CD4-positive, alpha-beta memory T cell (primary cell): ENCODE measurements at regions not wholly inside any gene's neighbourhood (a gene's known extent, or its start where the extent isn't known, plus 50 kb on each side); places are given as distances from the start of the nearest gene placed in this dataset.
"Not testable (repeated sequence)": the region's sequence is repeated elsewhere in the genome, so short reads cannot be mapped to it uniquely, and the experiment has no call there.

Experiments used
- CTCF ChIA-PET: fragments of 350-600 bp; sonication (Branson Sonifier 250); formaldehyde crosslinking; loops from one replicate; lab custom pipeline; 2021; ENCODE audit warnings: inconsistent platforms; ENCODE audit not compliant: partially characterized antibody; lab: Charles Lee
- POLR2A ChIA-PET: fragments of 350-600 bp; sonication (Branson Sonifier 250); formaldehyde crosslinking; loops from one replicate; lab custom pipeline; 2021; ENCODE audit not compliant: partially characterized antibody; lab: Charles Lee
- DNase-seq, 5 donors: peaks; one replicate each; pipeline versions ENCODE4 v3.0.0 to v3.0.0-alpha.2; 2020 to 2022; ENCODE audit warnings: mixed read lengths in 1 of 5
- H3K27ac ChIP-seq: one replicate; pipeline ENCODE4 v1.7.0; 2013; ENCODE audit warnings: low read depth, low read length
- H3K27me3 ChIP-seq: 2 replicates; pipeline ENCODE4 v1.7.0; 2013; ENCODE audit warnings: mild to moderate bottlenecking, low read length, moderate library complexity; ENCODE audit not compliant: insufficient read depth
- H3K36me3 ChIP-seq: 2 replicates; pipeline ENCODE4 v1.7.0; 2013; ENCODE audit warnings: mild to moderate bottlenecking, low read length, moderate library complexity; ENCODE audit not compliant: insufficient read depth
- H3K4me1 ChIP-seq: 2 replicates; pipeline ENCODE4 v1.7.0; 2013; ENCODE audit warnings: mild to moderate bottlenecking, low read length, moderate library complexity; ENCODE audit not compliant: insufficient read depth
- H3K4me3 ChIP-seq, 2 donors: one replicate each; pipeline ENCODE4 v1.7.0; 2013; ENCODE audit warnings: low read length in 2 of 2, mild to moderate bottlenecking in 1 of 2
- H3K9me3 ChIP-seq, 2 donors: one replicate each; pipeline ENCODE4 v1.7.0; 2013; ENCODE audit warnings: low read length in 2 of 2, control low read depth in 1 of 2; ENCODE audit not compliant: control insufficient read depth in 1 of 2
- H3K27ac Mint-ChIP-seq, 7 donors: one replicate each; pipeline ENCODE4 v1.8.0; 2020 to 2021; ENCODE audit warnings: mixed read lengths in 7 of 7, mild to moderate bottlenecking in 6 of 7, inconsistent platforms in 3 of 7, moderate library complexity in 3 of 7
- H3K27me3 Mint-ChIP-seq, 2 donors: one replicate each; pipeline ENCODE4 v1.8.0; 2020 to 2021; ENCODE audit warnings: mixed read lengths in 2 of 2
- H3K36me3 Mint-ChIP-seq, 2 donors: one replicate each; pipeline ENCODE4 v1.8.0; 2020 to 2021; ENCODE audit warnings: mixed read lengths in 2 of 2, inconsistent platforms in 1 of 2, mild to moderate bottlenecking in 1 of 2
- H3K4me1 Mint-ChIP-seq, 4 donors: one replicate each; pipeline ENCODE4 v1.8.0; 2020 to 2021; ENCODE audit warnings: mixed read lengths in 4 of 4, mild to moderate bottlenecking in 1 of 4
- H3K4me3 Mint-ChIP-seq, 8 donors: one replicate each; pipeline ENCODE4 v1.8.0; 2020 to 2021; ENCODE audit warnings: mixed read lengths in 8 of 8, mild to moderate bottlenecking in 7 of 8, moderate library complexity in 6 of 8, inconsistent platforms in 3 of 8
- H3K9me3 Mint-ChIP-seq, 8 donors: one replicate each; pipeline ENCODE4 v1.8.0; 2020 to 2021; ENCODE audit warnings: mixed read lengths in 8 of 8, mild to moderate bottlenecking in 5 of 8, inconsistent platforms in 3 of 8, moderate library complexity in 1 of 8
- intact Hi-C: fragments of 100-400 bp; cut with micrococcal nuclease; formaldehyde crosslinking; loops from one replicate; pipeline ENCODE4 v1.15.1; 2023

DNA sequence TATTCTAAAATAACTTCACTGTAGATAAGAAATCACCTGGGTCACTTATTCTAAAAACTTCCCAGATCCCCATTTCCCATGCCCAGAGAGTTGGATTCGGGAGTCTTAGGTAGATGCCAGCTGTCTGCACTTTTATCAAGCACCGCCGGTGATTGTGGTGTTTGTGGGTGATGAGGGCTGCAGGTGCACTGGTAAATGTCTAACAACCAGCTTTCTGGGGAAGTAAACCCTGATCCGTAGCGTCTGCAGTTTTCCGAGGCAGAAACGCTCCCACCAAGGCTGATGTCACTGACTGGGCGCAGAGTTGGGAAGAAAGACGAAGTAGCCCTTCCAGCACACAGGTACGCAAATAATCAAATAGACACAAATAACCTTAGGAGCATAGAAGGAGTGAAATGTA lies 152.2 kb upstream of the KCNG1 start:
- peaks cover 0 to 3% (median 0%) of the 10 kb centered on the region in 8 donors for H3K9me3 Mint-ChIP-seq
- no peak overlapping the region for H3K4me3 Mint-ChIP-seq
- H3K4me1 Mint-ChIP-seq: no peaks in the 10 kb centered on the region
- Histone ChIP-seq H3K27ac (no peak overlapping the region), H3K4me1 (no peaks in the 10 kb centered on the region), H3K9me3 (no peaks in the 10 kb centered on the region), H3K27me3 (no peaks in the 10 kb centered on the region), H3K36me3 (no peaks in the 10 kb centered on the region), H3K4me3 (no peak overlapping the region)
- no peak overlapping the region for H3K27ac Mint-ChIP-seq
- peaks cover 26 to 42% of the 10 kb centered on the region in 2 donors for H3K27me3 Mint-ChIP-seq
- intact Hi-C loops: no loop called here
- no peak for DNase-seq
- H3K36me3 Mint-ChIP-seq: no peaks in the 10 kb centered on the region
- CTCF ChIA-PET: no interaction called here
- POLR2A ChIA-PET: no interaction called here

DNA sequence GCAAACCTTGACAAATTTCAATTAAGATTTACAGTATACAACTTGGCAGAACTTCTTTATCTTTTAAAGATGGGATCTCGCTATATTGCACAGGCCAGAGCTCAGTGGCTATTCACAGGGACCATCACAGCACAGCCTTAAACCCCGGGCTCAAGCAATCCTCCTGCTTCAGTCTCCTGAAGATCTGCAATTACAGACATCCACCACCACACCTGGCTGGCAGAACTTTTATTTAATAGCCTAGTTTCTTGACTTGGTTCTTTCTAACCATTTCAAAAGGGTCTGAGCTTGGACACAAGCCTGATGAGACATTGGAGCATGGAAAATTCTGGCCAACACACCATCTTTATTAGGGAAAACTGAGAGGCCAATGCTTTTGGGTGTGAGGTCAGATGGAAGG lies 151.6 kb upstream of the KCNG1 start:
- intact Hi-C loops: no loop called here
- Histone ChIP-seq H3K4me3 (no peak overlapping the region), H3K9me3 (no peaks in the 10 kb centered on the region), H3K27me3 (no peaks in the 10 kb centered on the region), H3K4me1 (no peaks in the 10 kb centered on the region), H3K36me3 (no peaks in the 10 kb centered on the region), H3K27ac (no peak overlapping the region)
- Mint-ChIP-seq H3K36me3 (no peaks in the 10 kb centered on the region), H3K27me3 (peaks cover 24 to 39% of the 10 kb centered on the region in 2 donors), H3K4me3 (no peak overlapping the region), H3K27ac (no peak overlapping the region), H3K4me1 (no peaks in the 10 kb centered on the region), H3K9me3 (peaks cover 0 to 3% (median 0%) of the 10 kb centered on the region in 8 donors)
- ChIA-PET POLR2A (no interaction called here), CTCF (no interaction called here)
- DNase-seq: no peak

GRCh38 chr20:51172558-51173428 lies 149.9 kb upstream of the KCNG1 start:
- ChIA-PET POLR2A (no interaction called here), CTCF (no interaction called here)
- Mint-ChIP-seq H3K27ac (no peak overlapping the region), H3K9me3 (peaks cover 0 to 3% (median 0%) of the 10 kb centered on the region in 8 donors), H3K27me3 (peaks cover 25 to 35% of the 10 kb centered on the region in 2 donors), H3K4me1 (no peaks in the 10 kb centered on the region), H3K36me3 (no peaks in the 10 kb centered on the region), H3K4me3 (no peak overlapping the region)
- H3K27ac ChIP-seq: no peak overlapping the region
- H3K9me3 ChIP-seq: no peaks in the 10 kb centered on the region
- H3K4me1 ChIP-seq: no peaks in the 10 kb centered on the region
- no peaks in the 10 kb centered on the region for H3K27me3 ChIP-seq
- DNase-seq: no peak
- H3K36me3 ChIP-seq: no peaks in the 10 kb centered on the region
- intact Hi-C loops: no loop called here
- no peak overlapping the region for H3K4me3 ChIP-seq

- ChIA-PET CTCF (no interaction called here), POLR2A (no interaction called here)
- no peaks in the 10 kb centered on the region for H3K4me1 ChIP-seq
- H3K27me3 ChIP-seq: no peaks in the 10 kb centered on the region
- no peak for DNase-seq
- no peaks in the 10 kb centered on the region for H3K9me3 ChIP-seq
- Mint-ChIP-seq H3K36me3 (no peaks in the 10 kb centered on the region), H3K9me3 (peaks cover 0 to 7% (median 0%) of the 10 kb centered on the region in 8 donors), H3K27ac (no peak overlapping the region), H3K4me3 (peak overlapping the region in 1 of 8 donors; percentile 17), H3K27me3 (peaks cover 19 to 31% of the 10 kb centered on the region in 2 donors), H3K4me1 (no peaks in the 10 kb centered on the region)
- no peaks in the 10 kb centered on the region for H3K36me3 ChIP-seq
- H3K4me3 ChIP-seq: no peak overlapping the region
- no peak overlapping the region for H3K27ac ChIP-seq
- intact Hi-C loops: no loop called here
Measured at GRCh38 chr20:51171141-51171540, 148.2 kb upstream of the KCNG1 start.

- H3K4me1 ChIP-seq: no peaks in the 10 kb centered on the region
- ChIA-PET POLR2A (no interaction called here), CTCF (no interaction called here)
- no peaks in the 10 kb centered on the region for H3K9me3 ChIP-seq
- Mint-ChIP-seq H3K9me3 (peaks cover 0 to 7% (median 0%) of the 10 kb centered on the region in 8 donors), H3K36me3 (no peaks in the 10 kb centered on the region), H3K27me3 (peaks cover 14 to 28% of the 10 kb centered on the region in 2 donors), H3K4me1 (no peaks in the 10 kb centered on the region), H3K27ac (no peak overlapping the region), H3K4me3 (no peak overlapping the region)
- no peaks in the 10 kb centered on the region for H3K36me3 ChIP-seq
- H3K27ac ChIP-seq: no peak overlapping the region
- no peaks in the 10 kb centered on the region for H3K27me3 ChIP-seq
- H3K4me3 ChIP-seq: no peak overlapping the region
- intact Hi-C loops: no loop called here
- no peak for DNase-seq
Measured at GRCh38 chr20:51169813-51170212, 146.9 kb upstream of the KCNG1 start.

DNA sequence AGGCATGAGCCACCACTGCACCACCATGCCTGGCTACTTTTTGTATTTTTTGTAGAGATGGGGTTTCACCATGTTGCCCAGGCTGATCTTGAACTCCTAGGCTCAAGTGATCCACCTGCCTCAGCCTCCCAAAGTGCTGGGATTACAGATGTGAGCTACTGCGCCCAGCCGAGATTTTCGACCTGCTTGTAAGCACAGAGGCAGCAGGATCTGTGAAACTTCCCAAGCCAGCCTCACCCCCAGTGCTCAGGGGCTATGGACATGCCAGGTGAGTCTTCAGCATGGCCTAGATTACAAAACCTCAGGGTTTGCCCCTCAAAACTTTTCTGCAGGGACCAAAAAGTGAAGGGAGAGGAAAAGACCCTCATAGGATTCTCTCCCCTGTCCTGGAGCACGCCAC lies 145.0 kb upstream of the KCNG1 start:
- H3K4me1 ChIP-seq, H3K4me3 Mint-ChIP-seq, H3K27me3 ChIP-seq, H3K4me3 ChIP-seq, H3K9me3 Mint-ChIP-seq, H3K27ac ChIP-seq, H3K27ac Mint-ChIP-seq, DNase-seq, H3K9me3 ChIP-seq, POLR2A ChIA-PET, CTCF ChIA-PET, H3K36me3 Mint-ChIP-seq, H3K36me3 ChIP-seq, H3K4me1 Mint-ChIP-seq, intact Hi-C loops: not testable (repeated sequence)
- H3K27me3 Mint-ChIP-seq: peaks cover 8 to 17% of the 10 kb centered on the region in 2 donors

- Histone ChIP-seq H3K27ac (no peak overlapping the region), H3K9me3 (no peaks in the 10 kb centered on the region), H3K4me1 (no peaks in the 10 kb centered on the region), H3K36me3 (no peaks in the 10 kb centered on the region), H3K27me3 (no peaks in the 10 kb centered on the region), H3K4me3 (no peak overlapping the region)
- CTCF ChIA-PET: no interaction called here
- Mint-ChIP-seq H3K36me3 (no peaks in the 10 kb centered on the region), H3K9me3 (peaks cover 0 to 4% (median 0%) of the 10 kb centered on the region in 8 donors), H3K4me1 (no peaks in the 10 kb centered on the region), H3K27me3 (peaks cover 14 to 16% of the 10 kb centered on the region in 2 donors), H3K4me3 (no peak overlapping the region), H3K27ac (no peak overlapping the region)
- POLR2A ChIA-PET: no interaction called here
- DNase-seq: no peak
- intact Hi-C loops: no loop called here
Measured at GRCh38 chr20:51166489-51166888, 143.6 kb upstream of the KCNG1 start.
